HCT116 (cell line): ENCODE measurements at regions not wholly inside any gene's neighbourhood (a gene's known extent, or its start where the extent isn't known, plus 50 kb on each side); places are given as distances from the start of the nearest gene placed in this dataset.

Source experiments
- CBX3 ChIP-seq: IDR thresholded peaks from 2 replicates; pipeline ENCODE4 v1.6.1; 2012; ENCODE audit warnings: low read depth
- CTCF ChIP-seq, 3 experiments: fragments of 200-600 bp in 1 of 3; sonication (generic) in 1 of 3; IDR thresholded peaks in 2 of 3; conservative IDR thresholded peaks in 1 of 3; 2 replicates each; pipeline ENCODE4 v1.5.1; 2012 to 2017; ENCODE audit warnings: low read depth in 2 of 3, low read length in 2 of 3, antibody characterized with exemption in 1 of 3, borderline replicate concordance in 1 of 3, control low read depth in 1 of 3, mild to moderate bottlenecking in 1 of 3, mixed read lengths in 1 of 3, mixed run types in 1 of 3, moderate library complexity in 1 of 3; ENCODE audit not compliant: insufficient read depth in 1 of 3
- EZH2phosphoT487 ChIP-seq: fragments of 200-600 bp; IDR thresholded peaks from 2 replicates; pipeline ENCODE4 v1.6.1; 2018; ENCODE audit warnings: antibody characterized with exemption, borderline replicate concordance
- FOSL1 ChIP-seq: IDR thresholded peaks from 2 replicates; pipeline ENCODE4 v1.6.1; 2012; ENCODE audit warnings: low read depth
- MAX ChIP-seq: IDR thresholded peaks from 2 replicates; pipeline ENCODE4 v1.6.1; 2012
- POLR2A ChIP-seq: IDR thresholded peaks from 2 replicates; pipeline ENCODE4 v1.7.0; 2011; ENCODE audit warnings: borderline replicate concordance; ENCODE audit not compliant: insufficient read depth, insufficient read length; ENCODE audit errors: extremely low read depth
- POLR2AphosphoS5 ChIP-seq: IDR thresholded peaks from 2 replicates; pipeline ENCODE4 v1.6.1; 2011; ENCODE audit warnings: mild to moderate bottlenecking, low read depth, low read length, moderate library complexity
- RAD21 ChIP-seq: IDR thresholded peaks from 2 replicates; pipeline ENCODE4 v1.6.1; 2012; ENCODE audit warnings: low read depth, mild to moderate bottlenecking
- REST ChIP-seq: IDR thresholded peaks from 2 replicates; pipeline ENCODE4 v1.6.1; 2012; ENCODE audit warnings: low read depth
- SIN3A ChIP-seq: IDR thresholded peaks from 2 replicates; pipeline ENCODE4 v1.6.1; 2012; ENCODE audit warnings: low read depth
- SP1 ChIP-seq: IDR thresholded peaks from 2 replicates; pipeline ENCODE4 v1.6.1; 2012; ENCODE audit warnings: low read depth
- YY1 ChIP-seq: IDR thresholded peaks from 2 replicates; pipeline ENCODE4 v1.6.1; 2011; ENCODE audit warnings: low read length, low read depth, moderate library complexity, mild to moderate bottlenecking; ENCODE audit not compliant: insufficient replicate concordance; ENCODE audit errors: extremely low read depth
- ZBTB33 ChIP-seq: IDR thresholded peaks from 2 replicates; pipeline ENCODE4 v1.6.1; 2011; ENCODE audit warnings: mild to moderate bottlenecking, low read length, moderate library complexity; ENCODE audit not compliant: insufficient replicate concordance; ENCODE audit errors: extremely low read depth
- ZFX ChIP-seq: fragments of 450-650 bp; IDR thresholded peaks from 2 replicates; pipeline ENCODE4 v1.6.1; 2017

- TF ChIP-seq CTCF (IDR thresholded peaks at IDR 0.05 in 2 of 3, conservative IDR thresholded peaks at IDR 0.05 in 1 of 3; ENCODE audit: borderline replicate concordance in 1 of 3, insufficient read depth in 1 of 3, low read depth in 2 of 3, low read length in 2 of 3): no peak
- TF ChIP-seq CBX3: no peak
- TF ChIP-seq RAD21: no peak
- TF ChIP-seq MAX: no peak
- no peak for TF ChIP-seq SIN3A
- no peak for TF ChIP-seq ZBTB33
- TF ChIP-seq YY1: no peak
- no peak for TF ChIP-seq POLR2A
- TF ChIP-seq FOSL1: no peak
- TF ChIP-seq POLR2AphosphoS5: no peak
- no peak for TF ChIP-seq EZH2phosphoT487
- TF ChIP-seq ZFX: no peak
- no peak for TF ChIP-seq SP1
- TF ChIP-seq REST: no peak
These were observed 213.6 kb upstream of the PREP start for GRCh38 chr6:105616521-105616920.
